Gastrocnemius medialis (tissue), 4 donors: ENCODE measurements at regions not wholly inside any gene's neighbourhood (a gene's known extent, or its start where the extent isn't known, plus 50 kb on each side); places are given as distances from the start of the nearest gene placed in this dataset.

Experiments used
- POLR2A ChIP-seq, 2 donors: fragments of 450-650 bp; IDR thresholded peaks; one replicate each; pipeline ENCODE4 v1.6.1; 2017; ENCODE audit warnings: antibody characterized with exemption in 2 of 2, mild to moderate bottlenecking in 2 of 2, moderate library complexity in 2 of 2
- TF ChIP-seq, protein P1 (sequence below), 5 experiments: fragments of 450-650 bp in 3 of 5; fragments of 200-600 bp in 2 of 5; sonication (generic) in 2 of 5; IDR thresholded peaks in 4 of 5; conservative IDR thresholded peaks in 1 of 5; 1 replicate in 4 of 5; 2 replicates in 1 of 5; pipeline ENCODE4 v1.5.1; 2016 to 2019; ENCODE audit warnings: antibody characterized with exemption in 5 of 5, mild to moderate bottlenecking in 3 of 5, moderate library complexity in 3 of 5

GRCh38 chrX:39627257-39627656 lies 470.5 kb downstream of the BCOR start:
- TF ChIP-seq, protein P1, sequence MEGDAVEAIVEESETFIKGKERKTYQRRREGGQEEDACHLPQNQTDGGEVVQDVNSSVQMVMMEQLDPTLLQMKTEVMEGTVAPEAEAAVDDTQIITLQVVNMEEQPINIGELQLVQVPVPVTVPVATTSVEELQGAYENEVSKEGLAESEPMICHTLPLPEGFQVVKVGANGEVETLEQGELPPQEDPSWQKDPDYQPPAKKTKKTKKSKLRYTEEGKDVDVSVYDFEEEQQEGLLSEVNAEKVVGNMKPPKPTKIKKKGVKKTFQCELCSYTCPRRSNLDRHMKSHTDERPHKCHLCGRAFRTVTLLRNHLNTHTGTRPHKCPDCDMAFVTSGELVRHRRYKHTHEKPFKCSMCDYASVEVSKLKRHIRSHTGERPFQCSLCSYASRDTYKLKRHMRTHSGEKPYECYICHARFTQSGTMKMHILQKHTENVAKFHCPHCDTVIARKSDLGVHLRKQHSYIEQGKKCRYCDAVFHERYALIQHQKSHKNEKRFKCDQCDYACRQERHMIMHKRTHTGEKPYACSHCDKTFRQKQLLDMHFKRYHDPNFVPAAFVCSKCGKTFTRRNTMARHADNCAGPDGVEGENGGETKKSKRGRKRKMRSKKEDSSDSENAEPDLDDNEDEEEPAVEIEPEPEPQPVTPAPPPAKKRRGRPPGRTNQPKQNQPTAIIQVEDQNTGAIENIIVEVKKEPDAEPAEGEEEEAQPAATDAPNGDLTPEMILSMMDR (IDR thresholded peaks at IDR 0.05 in 4 of 5, conservative IDR thresholded peaks at IDR 0.05 in 1 of 5) = no peak
- no peak for TF ChIP-seq POLR2A (IDR thresholded peaks at IDR 0.05)
